ENCODE measurements at regions not wholly inside any gene's neighbourhood (a gene's known extent, or its start where the extent isn't known, plus 50 kb on each side); places are given as distances from the start of the nearest gene placed in this dataset.

DNA sequence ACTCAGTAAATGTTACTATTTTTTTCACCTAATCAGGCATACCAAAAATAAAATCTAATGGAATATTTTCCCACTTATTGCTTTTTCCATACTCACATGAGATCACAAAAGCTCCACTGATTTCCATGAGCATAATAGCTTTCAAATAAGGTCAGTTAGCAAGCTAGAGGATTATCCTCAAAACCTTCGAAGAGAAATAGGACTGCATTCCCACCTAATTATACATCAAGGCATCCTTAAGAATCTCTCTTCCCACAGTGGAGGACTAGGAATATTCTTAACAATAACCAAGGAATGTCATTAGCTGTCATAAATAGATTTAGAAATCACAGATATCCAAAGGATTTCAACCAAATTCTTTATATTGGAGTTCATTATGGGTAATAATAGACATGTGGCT is 127.9 kb upstream of the STT3B start:
- DNase-seq: no peak

DNA sequence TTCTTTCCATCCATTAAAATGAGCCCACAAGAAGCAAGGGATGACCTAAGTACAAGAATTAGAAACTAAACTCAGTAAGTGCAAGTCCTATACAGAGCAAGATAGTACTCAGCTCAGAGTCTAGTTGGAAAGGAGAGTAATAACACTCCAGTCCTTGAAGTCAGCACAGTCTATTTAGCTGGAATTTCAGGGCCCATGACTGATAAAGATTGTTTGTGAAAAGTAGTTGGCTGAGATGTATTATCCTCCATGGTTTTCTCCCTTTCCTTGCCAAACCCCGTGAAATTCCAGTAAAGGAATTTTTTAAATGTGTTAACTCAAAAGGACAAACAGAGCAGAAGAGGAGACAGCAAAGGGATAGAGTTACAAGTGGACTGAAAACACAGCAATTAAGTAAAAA is 127.2 kb upstream of the STT3B start:
- peak; percentile 6 for DNase-seq

DNA sequence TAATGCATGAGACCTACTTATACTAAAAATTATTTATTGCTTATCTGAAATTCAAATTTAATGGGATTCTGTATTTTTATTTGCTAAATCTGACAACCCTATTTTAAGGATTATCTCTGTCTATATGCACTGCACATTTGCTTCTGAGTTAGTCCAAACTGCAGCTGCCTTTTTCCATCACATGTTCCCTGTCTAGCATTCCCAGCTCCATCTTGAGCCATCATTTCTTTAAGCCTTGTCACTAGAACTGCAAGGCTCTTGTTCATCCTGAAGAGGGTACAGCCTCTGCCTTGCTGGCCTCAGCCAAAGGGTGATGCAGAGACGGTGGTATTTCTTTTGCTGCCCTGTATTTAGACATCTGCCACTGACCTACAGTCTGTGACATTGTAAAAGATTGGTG is 125.8 kb upstream of the STT3B start:
- no peak for DNase-seq

DNA sequence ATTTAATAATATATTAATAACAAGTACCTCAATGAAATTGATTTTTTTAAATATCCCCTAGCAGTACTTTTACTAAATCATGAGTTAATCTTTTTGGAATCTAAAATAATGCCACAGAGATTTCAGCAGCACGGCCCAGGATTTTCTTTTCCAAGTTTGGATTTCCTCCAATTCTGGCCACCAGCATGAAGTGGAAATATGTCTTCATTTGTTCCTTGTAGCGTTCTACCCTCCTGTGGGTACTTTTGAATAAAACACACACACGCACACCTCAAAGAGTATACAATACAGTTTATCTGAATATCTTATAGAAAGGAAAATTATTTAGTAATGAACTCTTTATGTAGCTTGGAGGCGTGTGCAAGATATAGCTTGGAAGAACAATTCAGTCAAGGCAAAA is 125.1 kb upstream of the STT3B start:
- peak; percentile 42 for DNase-seq

DNA sequence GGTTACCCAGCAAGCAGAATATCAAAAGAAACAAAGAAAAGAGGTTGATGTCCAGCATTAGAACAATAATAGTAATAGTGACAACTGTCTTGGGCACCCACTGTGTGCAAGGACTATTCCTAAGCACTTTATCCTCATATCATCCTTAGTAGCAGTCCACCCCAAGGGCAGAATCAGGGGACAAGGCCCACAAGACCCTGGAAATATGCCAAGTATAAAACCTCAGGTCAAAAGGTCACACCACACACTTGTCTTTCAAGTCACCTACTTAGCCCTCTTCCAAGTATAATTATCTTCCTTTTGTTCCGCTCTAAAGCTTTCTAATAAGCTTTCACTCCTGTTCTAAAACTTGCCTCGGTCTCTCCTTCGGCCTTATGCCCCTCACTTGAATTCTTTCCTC is 124.0 kb upstream of the STT3B start:
- no peak for DNase-seq

DNA sequence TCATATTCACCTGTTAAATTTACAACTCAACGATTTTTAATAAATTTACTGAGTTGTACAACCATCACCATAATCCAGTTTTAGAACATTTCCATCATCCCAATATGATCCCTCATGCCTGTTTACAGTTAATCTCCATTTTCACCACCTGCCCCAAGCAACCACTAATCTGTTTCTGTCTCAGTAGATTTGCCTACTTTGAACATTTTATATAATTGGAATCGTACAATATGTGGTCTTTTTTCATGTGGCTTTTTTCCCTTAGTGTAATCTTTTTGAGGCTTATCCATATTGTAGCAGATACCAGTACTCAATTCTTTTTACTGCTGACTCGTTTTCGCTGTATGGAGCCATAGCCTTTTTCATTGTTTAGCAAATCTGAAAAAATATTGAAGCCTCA is 123.3 kb upstream of the STT3B start:
- DNase-seq: no peak

DNA sequence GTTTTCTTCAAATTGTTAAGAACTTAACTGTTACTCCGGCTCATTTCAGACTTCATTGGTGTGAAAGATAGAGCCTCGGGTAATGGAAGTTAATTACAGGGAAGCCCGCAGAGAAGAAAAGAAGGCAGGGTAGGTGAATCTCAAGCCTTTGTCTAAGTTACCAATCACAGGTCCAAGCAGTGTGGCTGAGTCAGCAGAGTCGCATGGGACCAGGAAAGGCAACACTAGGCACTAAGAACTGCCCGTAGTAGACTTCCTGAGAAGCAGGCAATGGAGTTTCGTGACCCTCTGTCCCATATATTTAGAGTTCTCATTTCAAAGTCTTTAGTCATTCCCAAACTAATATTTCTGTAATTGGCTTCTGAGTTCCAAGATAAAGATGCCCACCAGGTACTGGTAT is 122.9 kb upstream of the STT3B start:
- DNase-seq: no peak

DNA sequence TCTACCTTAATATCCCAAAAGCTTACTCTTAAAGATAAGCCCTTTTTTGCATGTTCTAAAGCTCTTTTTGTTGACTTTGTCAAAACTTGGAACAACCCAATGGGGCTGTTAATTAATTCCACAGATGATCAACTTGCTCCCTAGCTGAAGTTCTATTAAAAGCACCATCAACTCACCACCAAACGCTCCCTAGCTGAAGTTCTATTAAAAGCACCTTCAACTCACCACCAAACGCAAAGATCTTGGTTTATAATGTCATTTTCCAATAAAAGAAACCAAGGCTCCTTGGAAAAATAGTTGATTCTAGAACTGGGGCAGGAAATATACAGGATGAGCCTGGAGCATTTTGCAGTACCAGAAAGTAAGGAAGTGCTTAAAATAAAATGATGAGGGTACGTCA is 122.3 kb upstream of the STT3B start:
- no peak for DNase-seq

DNA sequence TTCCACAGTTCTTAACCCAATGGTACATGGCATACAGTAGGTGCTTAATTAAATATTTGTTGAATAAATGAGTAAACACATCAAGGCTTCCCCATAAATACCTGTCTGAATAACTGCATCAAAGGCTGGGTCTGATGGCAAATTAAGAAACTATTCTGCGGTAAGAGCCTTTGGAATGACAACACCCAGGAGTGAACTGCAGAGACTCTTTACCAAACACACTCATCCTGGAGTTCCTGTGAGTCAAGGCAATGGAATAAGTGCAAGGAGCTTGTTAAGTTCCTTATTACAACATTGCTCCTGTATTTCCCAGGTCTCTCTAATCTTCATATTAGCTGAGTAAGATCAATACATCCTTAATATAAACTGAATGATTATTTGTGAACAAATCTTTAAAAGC is 119.9 kb upstream of the STT3B start:
- no peak for DNase-seq

DNA sequence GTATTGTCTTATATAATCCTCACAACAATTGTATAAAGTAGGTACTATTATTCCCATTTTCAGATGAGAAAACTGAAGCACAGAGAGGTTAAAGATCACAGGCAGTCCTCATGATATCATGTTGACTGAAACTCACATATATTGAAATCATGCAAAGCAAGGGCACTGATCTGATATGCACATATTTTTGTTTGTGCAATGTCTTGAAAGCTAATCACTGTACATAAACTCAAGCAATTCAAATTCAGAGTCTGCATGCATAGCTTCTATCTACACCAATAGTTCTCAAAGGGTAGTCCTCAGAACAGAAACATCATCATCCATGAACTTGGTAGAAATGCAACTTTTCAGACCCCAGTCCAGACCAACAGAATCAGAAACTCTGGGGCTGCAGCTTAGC is 119.2 kb upstream of the STT3B start:
- no peak for DNase-seq

DNA sequence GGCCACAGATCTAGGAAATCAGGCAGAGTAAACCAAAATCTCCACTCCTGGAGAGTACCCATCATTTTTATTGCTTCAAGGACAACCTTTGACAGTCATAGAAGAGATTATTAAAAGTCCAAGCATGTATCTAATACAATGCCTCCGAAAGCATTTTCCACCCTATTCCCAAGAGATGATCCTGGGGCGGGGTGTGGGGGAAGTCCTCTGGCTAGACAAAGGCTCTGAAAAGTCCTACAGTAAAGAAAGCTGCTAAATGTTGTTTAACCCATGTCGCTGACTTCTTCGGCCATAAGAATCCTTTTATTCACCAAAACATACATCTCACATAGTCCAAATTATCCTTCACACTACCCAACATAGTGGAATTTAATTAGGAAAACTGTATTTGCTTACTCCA is 115.7 kb upstream of the STT3B start:
- DNase-seq: no peak

DNA sequence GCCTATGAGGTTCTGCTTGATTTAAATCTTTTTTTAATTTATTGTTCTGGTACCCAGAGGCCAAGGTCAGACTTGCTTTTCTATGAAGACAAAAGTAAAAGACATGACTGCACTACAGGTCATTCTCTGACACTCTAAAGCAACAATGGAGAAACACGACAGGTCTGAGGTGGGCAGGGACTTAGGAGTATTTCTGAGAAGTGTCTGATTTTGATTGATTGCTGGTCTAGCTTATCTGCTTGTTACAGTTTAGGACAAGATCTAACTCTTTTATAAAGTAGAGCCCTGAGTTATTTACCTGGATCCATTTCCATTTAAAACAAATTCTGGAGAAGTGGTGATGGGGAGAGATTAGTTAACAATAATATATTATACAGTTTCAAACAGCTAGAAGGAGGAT is 115.2 kb upstream of the STT3B start:
- DNase-seq: no peak

DNA sequence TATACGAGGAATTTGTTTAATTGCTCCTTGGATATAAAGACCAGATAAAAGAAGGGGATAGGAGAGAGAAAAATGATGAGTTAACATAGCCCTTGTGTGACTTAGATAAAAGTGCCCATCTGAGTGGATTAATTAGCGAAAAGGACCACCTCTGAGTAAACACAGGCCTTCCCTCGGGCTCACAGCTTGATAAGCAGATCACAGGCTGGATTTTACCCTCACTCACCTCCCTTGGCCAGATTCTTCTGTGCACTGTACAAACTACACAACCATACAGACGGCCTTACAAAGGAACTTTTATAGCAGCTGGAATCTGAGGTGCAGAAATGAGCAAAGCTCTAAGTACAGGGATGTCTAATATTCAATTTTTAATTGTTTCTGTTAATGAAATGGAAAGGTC is 112.4 kb upstream of the STT3B start:
- DNase-seq: no peak

DNA sequence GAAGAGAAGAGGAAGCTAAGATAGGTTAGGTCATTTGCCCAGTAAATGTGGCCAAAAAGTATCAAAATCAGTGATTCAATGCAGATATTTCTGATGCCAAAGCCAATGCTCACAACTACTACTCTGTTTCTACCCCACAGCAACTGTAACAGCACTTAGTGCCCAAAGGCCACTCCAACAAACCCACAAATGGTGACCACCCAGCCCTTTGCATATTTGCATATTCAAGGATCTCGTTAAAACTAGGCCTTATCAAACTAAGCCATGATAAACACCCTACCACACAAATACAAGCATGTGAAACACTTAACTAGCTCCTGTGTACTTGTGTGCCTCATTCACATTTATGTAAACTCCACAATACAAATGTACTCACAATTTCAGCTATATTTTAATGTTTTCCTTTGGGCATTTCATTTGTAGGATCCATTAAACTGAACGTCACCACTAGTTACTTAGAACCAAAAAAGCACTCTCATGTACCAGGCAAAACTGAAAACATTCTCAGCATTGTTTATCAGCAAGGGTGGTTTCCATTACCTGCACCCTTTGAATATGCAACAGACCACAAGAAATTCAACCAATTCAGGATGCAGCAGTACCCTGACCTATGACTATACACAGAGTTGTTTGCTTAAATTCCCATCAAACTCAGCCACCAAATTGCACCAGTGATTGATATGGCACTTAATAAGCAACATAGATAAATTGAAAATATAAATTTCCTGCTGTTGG is 111.2 kb upstream of the STT3B start:
- DNase-seq: no peak

DNA sequence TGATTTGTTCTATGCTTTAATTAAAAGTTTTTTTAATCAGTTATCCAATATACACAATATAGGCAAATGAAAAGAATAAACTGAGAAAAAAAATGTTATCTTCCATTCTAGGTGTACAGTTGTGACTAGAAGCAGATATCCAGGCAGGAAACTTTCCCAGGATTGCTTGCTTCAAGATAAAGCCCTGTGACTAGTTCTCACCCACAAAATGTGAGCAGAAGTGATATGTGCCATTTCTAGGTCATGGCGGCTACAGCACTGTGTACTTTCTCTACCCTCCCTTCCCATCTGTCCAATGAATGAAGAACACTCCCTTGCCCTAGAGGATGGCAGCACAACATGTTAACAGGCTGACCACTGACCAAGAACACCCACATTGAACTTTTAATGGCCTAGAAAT is 110.5 kb upstream of the STT3B start:
- DNase-seq: no peak

DNA sequence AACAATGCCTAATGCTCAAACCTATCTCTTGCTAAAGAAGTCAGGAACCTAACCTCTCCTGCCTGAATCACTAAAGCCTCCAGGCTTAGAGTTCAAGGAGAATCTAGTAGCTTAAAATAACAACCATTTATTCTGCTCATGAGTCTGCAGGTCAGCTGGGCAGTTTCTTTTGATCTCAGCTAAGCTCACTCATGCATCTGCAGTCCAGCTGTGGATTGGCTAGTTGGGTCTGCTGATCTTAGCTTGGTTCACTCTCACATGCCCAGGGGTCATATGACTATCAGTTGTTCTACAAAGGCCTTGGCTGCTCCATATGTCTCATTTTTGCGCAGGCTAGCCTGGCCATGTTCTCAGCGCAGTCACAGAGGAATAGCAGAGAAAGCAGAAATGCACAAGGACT is 109.2 kb upstream of the STT3B start:
- DNase-seq: no peak

DNA sequence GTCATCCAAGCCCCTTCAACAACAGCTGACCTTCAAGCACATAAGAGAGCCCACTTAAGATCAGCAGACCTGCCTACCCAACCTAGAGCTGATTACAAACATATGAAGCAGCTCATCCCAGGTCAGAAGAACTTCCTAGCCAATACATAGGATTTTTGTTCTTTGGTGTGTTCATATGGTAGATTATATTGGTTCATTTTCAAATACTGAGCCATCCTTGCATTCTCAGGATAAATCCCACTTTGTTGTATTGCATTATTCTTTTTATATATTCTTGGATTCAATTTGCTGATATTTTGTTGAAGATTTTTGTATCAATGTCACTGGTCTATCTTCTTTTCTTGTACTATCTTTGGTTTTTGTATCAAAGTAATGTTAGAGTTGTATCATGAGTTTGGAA is 107.3 kb upstream of the STT3B start:
- no peak for DNase-seq

DNA sequence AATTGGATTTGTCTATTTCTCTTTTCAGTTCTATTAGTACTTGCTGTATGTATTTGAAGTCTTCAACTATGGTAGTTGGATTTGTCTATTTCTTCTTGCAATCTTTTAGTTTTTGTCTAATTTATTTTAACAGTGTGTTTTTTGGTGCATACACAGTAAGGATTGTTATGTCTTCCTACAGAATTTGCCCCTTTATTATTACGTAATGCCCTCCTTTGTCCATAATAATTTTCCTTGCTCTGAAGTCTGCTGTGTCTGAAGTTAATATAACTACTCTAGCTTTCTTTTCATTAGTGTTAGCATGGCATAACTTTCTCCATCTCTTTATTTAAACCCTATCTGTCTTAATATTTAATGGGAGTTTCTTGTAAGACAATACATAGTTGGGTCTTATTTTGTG is 105.1 kb upstream of the STT3B start:
- DNase-seq: no peak

DNA sequence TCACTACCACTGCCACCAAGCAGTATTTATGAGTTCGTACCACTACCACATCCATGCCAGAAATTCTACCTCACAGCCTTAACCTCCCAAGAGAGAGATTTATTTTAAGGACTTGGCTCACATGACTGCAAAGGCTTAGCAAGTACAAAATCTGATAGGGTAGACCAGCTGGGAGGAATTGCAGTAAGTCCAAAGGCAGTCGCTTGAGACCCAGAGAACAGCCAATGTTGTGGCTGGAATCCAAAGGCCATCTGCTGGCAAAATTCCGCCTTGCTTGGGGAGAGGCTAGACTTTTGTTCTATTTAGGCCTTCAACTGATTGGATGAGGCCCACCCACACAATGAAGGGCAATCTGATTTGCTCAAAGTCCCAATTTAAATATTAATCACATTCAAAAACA is 101.4 kb upstream of the STT3B start:
- DNase-seq: no peak

DNA sequence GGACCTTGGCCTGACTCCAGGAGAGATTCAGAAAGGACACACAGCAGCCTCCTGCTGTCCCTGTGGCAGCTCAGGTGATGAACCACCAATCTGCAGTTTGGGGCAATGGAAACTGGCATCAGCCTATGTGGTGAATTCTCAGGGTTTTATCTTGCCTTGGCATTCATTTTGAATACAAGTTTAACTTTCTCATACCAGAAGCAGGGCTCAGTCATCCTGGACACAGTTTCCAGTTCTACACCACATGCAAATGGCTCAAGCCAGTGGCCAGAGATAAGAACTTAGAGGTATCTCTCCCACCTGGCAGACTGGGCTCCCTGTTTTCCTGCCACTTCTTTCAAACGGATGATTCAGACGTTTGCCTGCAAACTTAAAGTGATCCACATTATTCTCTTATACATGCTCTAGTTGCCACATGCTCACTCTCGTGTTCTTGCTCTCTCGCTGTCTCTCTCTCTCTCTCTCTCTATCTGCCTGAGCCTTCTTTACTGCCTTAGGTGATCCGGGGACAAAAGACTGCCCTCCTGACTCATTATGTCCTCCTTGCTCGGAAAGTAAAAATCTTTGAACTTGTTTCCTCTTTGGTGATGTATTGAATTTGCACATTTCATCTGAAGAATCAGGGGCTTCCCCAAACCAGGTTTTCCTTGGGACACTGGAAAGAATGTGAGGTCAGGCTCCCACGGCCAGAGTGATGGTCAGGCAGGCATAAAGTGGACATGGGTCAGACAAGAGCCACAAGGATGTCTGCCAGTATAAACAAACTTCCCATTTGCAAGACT is 99.6 kb upstream of the STT3B start:
- no peak for DNase-seq

DNA sequence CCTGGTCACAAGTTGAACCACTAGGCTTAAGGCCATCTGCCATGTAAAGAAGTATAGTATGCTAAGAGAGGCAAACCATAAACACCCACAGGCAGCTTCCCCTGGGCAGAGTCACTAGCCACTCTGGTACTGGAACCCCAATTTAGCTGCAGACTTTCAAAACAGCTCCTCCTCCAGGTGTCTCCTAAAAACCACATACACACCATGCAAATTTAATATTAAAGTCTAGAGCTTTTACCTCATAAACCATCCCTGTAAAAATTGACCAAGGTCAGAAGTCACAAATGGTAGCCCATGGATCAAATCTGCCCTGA is 99.1 kb upstream of the STT3B start:
- no peak for DNase-seq

DNA sequence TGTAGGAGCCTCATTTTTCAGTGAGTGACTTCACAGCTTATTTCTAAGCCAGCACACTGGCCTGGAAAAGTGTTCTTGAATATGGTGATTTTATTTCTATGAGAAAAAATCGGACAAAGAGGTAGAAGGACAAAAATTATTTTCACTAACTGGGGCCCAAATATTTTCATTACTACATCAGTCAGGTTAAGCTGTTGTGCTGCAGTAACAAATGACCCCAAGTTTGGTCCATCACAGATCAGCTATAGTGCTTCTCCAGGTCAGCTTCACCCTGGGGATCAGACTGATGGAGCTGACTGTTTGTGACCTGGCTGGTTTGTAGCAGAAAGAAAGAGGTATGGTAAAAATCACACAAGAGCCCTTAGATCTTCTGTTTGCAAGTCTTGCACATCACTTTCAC is 97.9 kb upstream of the STT3B start:
- DNase-seq: no peak

DNA sequence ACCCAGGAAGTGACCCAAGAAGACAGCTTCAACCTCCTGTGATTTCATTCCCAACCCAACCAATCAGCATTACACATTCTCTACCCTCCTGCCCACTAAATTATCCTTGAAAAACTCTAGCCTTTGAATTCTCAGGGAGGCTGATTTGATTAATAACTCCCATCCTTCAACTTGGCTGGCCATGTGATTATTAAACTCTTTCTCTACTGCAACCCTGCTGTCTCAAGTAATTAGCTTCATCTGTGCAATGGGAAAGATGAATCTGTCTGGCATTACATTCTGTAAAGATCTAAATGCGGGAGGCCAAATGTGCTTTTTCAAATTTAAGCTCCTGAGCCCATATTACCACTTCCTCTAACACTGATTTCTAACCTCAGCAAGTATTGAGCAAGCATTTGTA is 95.9 kb upstream of the STT3B start:
- DNase-seq: no peak

DNA sequence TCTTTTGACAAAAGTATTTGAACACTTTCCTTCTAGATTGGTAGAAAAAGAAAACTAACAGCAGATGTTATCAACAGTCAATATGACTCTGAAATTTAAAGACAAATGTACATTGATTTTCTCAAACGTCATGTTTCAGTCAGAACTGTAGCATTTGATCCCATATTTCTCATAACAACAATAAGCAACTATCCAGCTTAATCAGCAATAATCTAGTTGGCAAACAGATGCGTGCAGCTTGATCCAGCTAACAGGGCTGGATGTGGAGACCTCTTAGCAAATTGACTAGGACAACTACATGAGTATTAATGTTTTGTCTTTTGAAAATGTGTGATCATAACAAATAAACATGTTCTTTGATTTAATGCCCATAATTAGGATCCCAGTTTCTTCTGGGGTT is 94.0 kb upstream of the STT3B start:
- no peak for DNase-seq

All from fibroblast of skin of right quadriceps (primary cell).